NT2/D1 (cell line): ENCODE measurements at regions not wholly inside any gene's neighbourhood (a gene's known extent, or its start where the extent isn't known, plus 50 kb on each side); places are given as distances from the start of the nearest gene placed in this dataset.

ENCODE experiments used
- SUZ12 ChIP-seq: IDR thresholded peaks from 2 replicates; pipeline ENCODE4 v1.6.1; 2011; ENCODE audit not compliant: insufficient read length, insufficient read depth; ENCODE audit errors: extremely low read depth
- YY1 ChIP-seq: IDR thresholded peaks from 2 replicates; pipeline ENCODE4 v1.6.1; 2011; ENCODE audit not compliant: insufficient read length, insufficient read depth
- ZNF274 ChIP-seq: IDR thresholded peaks from 2 replicates; pipeline ENCODE4 v1.6.1; 2011; ENCODE audit warnings: mild to moderate bottlenecking, low read depth, low read length

DNA sequence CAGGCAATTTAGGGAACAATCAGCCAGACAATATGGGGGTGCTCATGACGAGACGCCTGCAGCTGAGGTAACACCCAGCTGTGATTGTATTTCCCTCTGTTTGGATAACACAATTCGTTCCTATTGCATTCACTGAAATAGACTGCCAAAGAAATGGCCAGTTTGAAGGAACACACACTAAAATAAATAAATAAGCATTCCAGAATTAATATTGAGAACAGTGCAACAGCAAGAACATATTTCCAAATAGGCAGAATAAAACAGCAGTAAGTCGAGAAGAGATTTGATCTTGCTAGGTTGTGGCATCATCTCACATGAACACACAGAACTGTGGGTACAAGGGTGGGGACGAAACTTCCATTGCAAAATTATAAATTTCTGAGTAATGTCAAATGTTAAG lies 133.5 kb upstream of the FAM47B start:
- TF ChIP-seq ZNF274: no peak
- TF ChIP-seq YY1: no peak
- TF ChIP-seq SUZ12: no peak
